GM19372 (cell line): ENCODE measurements at regions not wholly inside any gene's neighbourhood (a gene's known extent, or its start where the extent isn't known, plus 50 kb on each side); places are given as distances from the start of the nearest gene placed in this dataset.

Source experiments
- ATAC-seq: cut with Tn5 transposase; IDR thresholded peaks from one replicate; pipeline ENCODE4 v1.9.1; 2021; ENCODE audit warnings: mild to moderate bottlenecking, low read depth, moderate library complexity; ENCODE audit not compliant: unreplicated experiment

- ATAC-seq = no peak
These were observed 53.8 kb upstream of the PLAAT1 start for GRCh38 chr3:193187070-193187722.

GRCh38 chr3:193190146-193190786 lies 50.8 kb upstream of the PLAAT1 start:
- peak; percentile 65 for ATAC-seq
